Parathyroid adenoma (tissue), 2 donors: ENCODE measurements at regions not wholly inside any gene's neighbourhood (a gene's known extent, or its start where the extent isn't known, plus 50 kb on each side); places are given as distances from the start of the nearest gene placed in this dataset.

Source experiments
- H2AFZ ChIP-seq: fragments of 300-600 bp; sonication (generic); one replicate; pipeline ENCODE4 v1.7.0; 2017; ENCODE audit warnings: antibody characterized with exemption, mild to moderate bottlenecking
- H3K27ac ChIP-seq: fragments of 300-600 bp; sonication (generic); one replicate; pipeline ENCODE4 v1.7.0; 2017
- H3K27me3 ChIP-seq: fragments of 300-600 bp; sonication (generic); one replicate; pipeline ENCODE4 v1.7.0; 2017; ENCODE audit warnings: low read length; ENCODE audit not compliant: control insufficient read depth, insufficient read depth
- H3K36me3 ChIP-seq: fragments of 300-600 bp; sonication (generic); one replicate; pipeline ENCODE4 v1.7.0; 2017; ENCODE audit warnings: low read length; ENCODE audit not compliant: control insufficient read depth, insufficient read depth
- H3K4me1 ChIP-seq: fragments of 300-600 bp; sonication (generic); one replicate; pipeline ENCODE4 v1.7.0; 2017; ENCODE audit warnings: control low read depth
- H3K4me2 ChIP-seq: fragments of 300-600 bp; sonication (generic); one replicate; pipeline ENCODE4 v1.7.0; 2017; ENCODE audit warnings: low read length
- H3K4me3 ChIP-seq: fragments of 300-600 bp; sonication (generic); one replicate; pipeline ENCODE4 v1.7.0; 2017; ENCODE audit warnings: low read depth, low read length
- H3K79me2 ChIP-seq: fragments of 300-600 bp; sonication (generic); one replicate; pipeline ENCODE4 v1.7.0; 2017; ENCODE audit warnings: control low read depth
- H3K9ac ChIP-seq: fragments of 300-600 bp; sonication (generic); one replicate; pipeline ENCODE4 v1.7.0; 2017; ENCODE audit warnings: mild to moderate bottlenecking
- H3K9me3 ChIP-seq: fragments of 300-600 bp; sonication (generic); one replicate; pipeline ENCODE4 v1.7.0; 2017; ENCODE audit warnings: low read length; ENCODE audit not compliant: control insufficient read depth
- TF ChIP-seq, protein P1 (sequence below): fragments of 300-600 bp; sonication (generic); IDR thresholded peaks from one replicate; pipeline ENCODE4 v1.7.0; 2017; ENCODE audit warnings: antibody characterized with exemption, mild to moderate bottlenecking
- donor health status: primary hyperparathyroidism.

DNA sequence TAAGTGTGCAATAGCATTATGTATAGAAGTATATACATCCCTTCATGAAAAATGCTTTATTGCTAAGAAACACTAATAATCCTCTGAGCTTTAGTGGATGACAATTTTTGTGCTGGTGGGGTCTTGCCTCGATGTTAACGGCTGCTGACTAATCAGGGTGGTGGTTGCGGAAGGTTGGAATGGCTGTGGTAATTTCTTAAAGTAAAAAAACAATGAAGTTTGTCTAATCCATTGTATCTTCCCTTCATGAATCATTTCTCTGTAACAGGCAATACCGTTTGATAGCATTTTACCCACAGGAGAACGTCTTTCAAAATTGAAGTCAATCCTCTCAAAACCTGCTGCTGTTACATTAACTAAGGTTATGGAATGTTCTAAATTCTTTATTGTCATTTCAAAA, 816.5 kb upstream of the GJE1 start:
- H3K4me1 ChIP-seq: no peaks in the 10 kb centered on the region
- H3K27ac ChIP-seq: no peak overlapping the region
- no peaks in the 10 kb centered on the region for H3K79me2 ChIP-seq
- H2AFZ ChIP-seq: no peak overlapping the region
- H3K9ac ChIP-seq: no peak overlapping the region
- no peak overlapping the region for H3K4me3 ChIP-seq
- H3K36me3 ChIP-seq: no peaks in the 10 kb centered on the region
- no peaks in the 10 kb centered on the region for H3K27me3 ChIP-seq
- H3K4me2 ChIP-seq: no peak overlapping the region
- TF ChIP-seq, protein P1, sequence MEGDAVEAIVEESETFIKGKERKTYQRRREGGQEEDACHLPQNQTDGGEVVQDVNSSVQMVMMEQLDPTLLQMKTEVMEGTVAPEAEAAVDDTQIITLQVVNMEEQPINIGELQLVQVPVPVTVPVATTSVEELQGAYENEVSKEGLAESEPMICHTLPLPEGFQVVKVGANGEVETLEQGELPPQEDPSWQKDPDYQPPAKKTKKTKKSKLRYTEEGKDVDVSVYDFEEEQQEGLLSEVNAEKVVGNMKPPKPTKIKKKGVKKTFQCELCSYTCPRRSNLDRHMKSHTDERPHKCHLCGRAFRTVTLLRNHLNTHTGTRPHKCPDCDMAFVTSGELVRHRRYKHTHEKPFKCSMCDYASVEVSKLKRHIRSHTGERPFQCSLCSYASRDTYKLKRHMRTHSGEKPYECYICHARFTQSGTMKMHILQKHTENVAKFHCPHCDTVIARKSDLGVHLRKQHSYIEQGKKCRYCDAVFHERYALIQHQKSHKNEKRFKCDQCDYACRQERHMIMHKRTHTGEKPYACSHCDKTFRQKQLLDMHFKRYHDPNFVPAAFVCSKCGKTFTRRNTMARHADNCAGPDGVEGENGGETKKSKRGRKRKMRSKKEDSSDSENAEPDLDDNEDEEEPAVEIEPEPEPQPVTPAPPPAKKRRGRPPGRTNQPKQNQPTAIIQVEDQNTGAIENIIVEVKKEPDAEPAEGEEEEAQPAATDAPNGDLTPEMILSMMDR: no peak
- H3K9me3 ChIP-seq: no peaks in the 10 kb centered on the region

DNA sequence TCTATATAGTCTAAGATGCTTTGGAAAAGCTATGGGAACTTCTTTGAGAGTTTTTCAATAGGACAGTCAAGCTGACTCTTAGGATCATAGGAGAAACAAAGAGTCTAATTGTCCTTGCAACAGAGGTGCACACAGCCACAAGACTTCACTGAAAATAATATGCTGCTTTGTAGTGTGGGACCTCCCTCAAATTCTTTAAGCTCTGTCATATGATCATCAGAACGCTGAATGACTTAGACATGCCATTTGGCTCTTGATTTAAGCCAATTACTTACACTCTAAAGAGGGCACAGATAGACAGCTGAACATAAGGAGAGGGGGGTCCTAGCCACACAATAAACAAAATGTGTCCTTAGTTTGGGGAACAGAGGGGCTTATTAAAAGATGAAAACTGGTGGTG, 818.7 kb upstream of the GJE1 start:
- Histone ChIP-seq H3K9ac (no peak overlapping the region), H3K79me2 (no peaks in the 10 kb centered on the region), H3K36me3 (no peaks in the 10 kb centered on the region), H3K4me2 (no peak overlapping the region), H3K4me1 (no peaks in the 10 kb centered on the region), H2AFZ (no peak overlapping the region), H3K4me3 (no peak overlapping the region), H3K27me3 (no peaks in the 10 kb centered on the region), H3K27ac (no peak overlapping the region), H3K9me3 (no peaks in the 10 kb centered on the region)
- TF ChIP-seq, protein P1: no peak

DNA sequence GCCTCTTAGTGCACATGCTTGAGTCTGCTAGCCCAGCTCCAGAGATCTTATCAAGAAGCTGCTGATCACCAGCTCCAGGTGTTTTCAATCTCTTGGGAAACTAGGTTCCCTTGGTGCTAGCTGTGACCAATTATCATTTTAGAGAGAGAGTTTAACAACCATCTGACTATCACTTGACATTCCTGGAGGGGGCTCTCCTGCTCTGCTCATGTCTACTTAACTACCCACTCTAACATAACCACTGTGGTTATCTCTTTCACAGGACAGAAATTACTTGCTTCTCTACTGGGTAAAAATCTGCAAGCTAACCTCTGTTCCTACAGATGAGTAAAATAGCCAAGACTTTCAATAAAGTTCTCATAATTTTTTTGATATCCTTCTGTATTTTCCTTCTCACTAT, 823.4 kb upstream of the GJE1 start:
- Histone ChIP-seq H2AFZ (no peak overlapping the region), H3K9me3 (no peaks in the 10 kb centered on the region), H3K4me3 (no peak overlapping the region), H3K4me1 (no peaks in the 10 kb centered on the region), H3K79me2 (no peaks in the 10 kb centered on the region), H3K9ac (no peak overlapping the region), H3K27ac (no peak overlapping the region), H3K36me3 (no peaks in the 10 kb centered on the region), H3K27me3 (no peaks in the 10 kb centered on the region), H3K4me2 (no peak overlapping the region)
- TF ChIP-seq, protein P1: no peak

DNA sequence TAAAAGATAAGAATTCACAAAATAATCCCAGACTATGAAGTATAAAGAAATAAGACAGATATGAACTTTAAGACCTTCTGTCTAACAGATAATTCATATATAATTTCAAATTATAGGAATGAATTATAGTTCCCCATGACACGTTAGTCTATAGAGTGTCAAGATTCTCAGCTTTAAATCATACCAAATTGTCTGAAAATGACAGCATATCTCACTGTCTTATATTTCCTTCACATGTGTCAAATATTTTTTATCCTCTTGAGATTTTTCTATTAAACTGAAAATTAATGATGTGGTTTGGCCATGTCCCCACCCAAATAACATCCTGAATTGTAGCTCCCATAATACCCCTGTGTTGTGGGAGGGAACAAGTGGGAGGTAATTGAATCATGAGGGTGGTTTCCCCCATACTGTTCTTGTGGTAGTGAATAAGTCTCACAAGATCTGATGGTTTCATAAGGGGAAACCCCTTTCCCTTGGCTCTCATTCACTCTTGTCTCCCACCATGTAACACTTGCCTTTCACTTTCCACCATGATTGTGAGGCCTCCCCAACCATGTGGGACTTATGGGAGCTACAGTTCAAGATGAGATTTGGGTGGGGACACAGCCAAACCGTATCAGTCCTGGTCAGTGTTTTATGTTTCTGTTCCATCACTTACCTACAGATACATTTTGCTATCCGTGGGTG, 825.3 kb upstream of the GJE1 start:
- no peak overlapping the region for H2AFZ ChIP-seq
- H3K9ac ChIP-seq: no peak overlapping the region
- no peak overlapping the region for H3K4me3 ChIP-seq
- no peaks in the 10 kb centered on the region for H3K36me3 ChIP-seq
- H3K79me2 ChIP-seq: no peaks in the 10 kb centered on the region
- no peaks in the 10 kb centered on the region for H3K4me1 ChIP-seq
- TF ChIP-seq, protein P1: no peak
- no peaks in the 10 kb centered on the region for H3K27me3 ChIP-seq
- H3K4me2 ChIP-seq: no peak overlapping the region
- H3K9me3 ChIP-seq: no peaks in the 10 kb centered on the region
- no peak overlapping the region for H3K27ac ChIP-seq

DNA sequence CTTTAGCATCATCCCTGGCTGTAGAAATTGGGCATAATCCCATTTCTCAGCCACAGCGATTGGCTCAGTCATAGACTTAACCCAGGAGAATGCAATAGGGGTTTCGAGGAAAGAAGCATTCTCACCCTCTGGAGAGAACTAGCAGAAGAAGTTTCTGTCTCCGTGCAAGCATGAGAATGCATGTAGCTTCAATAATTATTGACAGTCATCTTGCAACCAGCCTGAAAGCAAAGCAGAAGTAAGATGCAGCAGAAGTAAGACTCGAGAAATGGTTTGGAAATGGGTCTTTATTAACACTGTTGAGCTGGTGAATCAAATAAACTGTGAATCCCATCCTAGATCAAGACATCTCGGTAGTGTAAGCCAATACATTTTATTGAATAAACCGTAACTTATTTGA, 828.8 kb upstream of the GJE1 start:
- Histone ChIP-seq H3K79me2 (no peaks in the 10 kb centered on the region), H3K9me3 (no peaks in the 10 kb centered on the region), H3K4me3 (no peak overlapping the region), H3K4me2 (no peak overlapping the region), H3K27ac (no peak overlapping the region), H3K9ac (no peak overlapping the region), H3K4me1 (no peaks in the 10 kb centered on the region), H2AFZ (no peak overlapping the region), H3K27me3 (no peaks in the 10 kb centered on the region), H3K36me3 (no peaks in the 10 kb centered on the region)
- TF ChIP-seq, protein P1: no peak
